B cell (primary cell): ENCODE measurements at regions not wholly inside any gene's neighbourhood (a gene's known extent, or its start where the extent isn't known, plus 50 kb on each side); places are given as distances from the start of the nearest gene placed in this dataset.
A peak's percentile ranks its signal among the peaks of the same experiment; 100 is the strongest.

Source experiments
- ATAC-seq: fragments of 200-7000 bp; cut with Tn5 transposase; one replicate; pipeline ENCODE4 v1.10.0; 2021; ENCODE audit warnings: low read depth, mild to moderate bottlenecking, moderate number of reproducible peaks, moderate library complexity
- CTCF ChIA-PET: fragments of 350-600 bp; sonication (Branson Sonifier 250); formaldehyde crosslinking; loops from one replicate; lab custom pipeline; 2021; ENCODE audit warnings: antibody characterized with exemption, inconsistent platforms; lab: Charles Lee
- POLR2A ChIA-PET: fragments of 350-600 bp; sonication (Branson Sonifier 250); formaldehyde crosslinking; loops from one replicate; lab custom pipeline; 2021; ENCODE audit warnings: antibody characterized with exemption; lab: Charles Lee
- DNase-seq: peaks from one replicate; pipeline ENCODE4 v3.0.0; 2013
- H2AFZ ChIP-seq: 2 replicates; pipeline ENCODE4 v1.6.1; 2012; ENCODE audit warnings: mild to moderate bottlenecking, low read depth, low read length; ENCODE audit not compliant: insufficient read depth, poor library complexity, severe bottlenecking
- H3K27ac ChIP-seq, 2 donors: 1 replicate in 1 of 2; 2 replicates in 1 of 2; pipeline ENCODE4 v1.5.1; 2012 to 2013; ENCODE audit warnings: low read length in 2 of 2, mild to moderate bottlenecking in 2 of 2, moderate library complexity in 1 of 2
- H3K27me3 ChIP-seq, 4 experiments: fragments of 200-600 bp in 1 of 4; sonication (generic) in 1 of 4; replicated peaks in 1 of 4; 1 replicate in 2 of 4; 2 replicates in 2 of 4; pipeline versions ENCODE4 v1.6.1 to v1.7.0; 2013 to 2016; ENCODE audit warnings: low read length in 3 of 4, mild to moderate bottlenecking in 2 of 4, mixed read lengths in 1 of 4, moderate library complexity in 1 of 4; ENCODE audit not compliant: insufficient read depth in 4 of 4, control insufficient read depth in 3 of 4; ENCODE audit errors: control extremely low read depth in 1 of 4
- H3K36me3 ChIP-seq, 2 experiments: replicated peaks in 1 of 2; 1 replicate in 1 of 2; 2 replicates in 1 of 2; pipeline versions ENCODE4 v1.6.1 to v1.7.1; 2013; ENCODE audit warnings: low read length in 1 of 2; ENCODE audit not compliant: insufficient read depth in 2 of 2, control insufficient read depth in 1 of 2; ENCODE audit errors: control extremely low read depth in 1 of 2, extremely low read depth in 1 of 2
- H3K4me1 ChIP-seq, 2 donors: fragments of 200-600 bp in 1 of 2; sonication (generic) in 1 of 2; 1 replicate in 1 of 2; 2 replicates in 1 of 2; pipeline versions ENCODE4 v1.5.1 to v1.6.1; 2013 to 2017; ENCODE audit warnings: low read length in 2 of 2; ENCODE audit not compliant: control insufficient read depth in 2 of 2, insufficient read depth in 2 of 2
- H3K4me2 ChIP-seq: replicated peaks from 2 replicates; pipeline ENCODE3; 2012; ENCODE audit warnings: mild to moderate bottlenecking, low read depth, low read length; ENCODE audit not compliant: poor library complexity, severe bottlenecking
- H3K4me3 ChIP-seq, 5 experiments: fragments of 200-600 bp in 1 of 5; sonication (generic) in 1 of 5; 1 replicate in 3 of 5; 2 replicates in 2 of 5; pipeline versions ENCODE4 v1.5.1 to v1.7.0; 2011 to 2016; ENCODE audit warnings: low read length in 4 of 5, mild to moderate bottlenecking in 4 of 5, low read depth in 2 of 5, control low read depth in 1 of 5, moderate library complexity in 1 of 5; ENCODE audit not compliant: insufficient read depth in 1 of 5; ENCODE audit errors: control extremely low read depth in 1 of 5, extremely low read depth in 1 of 5
- H3K79me2 ChIP-seq: fragments of 200-600 bp; sonication (generic); one replicate; pipeline ENCODE4 v1.6.0; 2016; ENCODE audit warnings: low read length; ENCODE audit not compliant: control insufficient read depth, insufficient read depth
- H3K9ac ChIP-seq: fragments of 200-600 bp; sonication (generic); 2 replicates; pipeline ENCODE4 v1.6.1; 2017; ENCODE audit warnings: mild to moderate bottlenecking, low read length, moderate library complexity
- H3K9me3 ChIP-seq, 3 donors: one replicate each; pipeline versions ENCODE4 v1.6.1 to v1.7.1; 2013; ENCODE audit warnings: low read length in 2 of 3; ENCODE audit not compliant: control insufficient read depth in 2 of 3, insufficient read depth in 1 of 3; ENCODE audit errors: control extremely low read depth in 1 of 3
- H4K20me1 ChIP-seq: 2 replicates; pipeline ENCODE4 v1.6.0; 2012; ENCODE audit warnings: mild to moderate bottlenecking, low read length; ENCODE audit not compliant: insufficient read depth, control insufficient read depth, poor library complexity, severe bottlenecking
- H3K27ac Mint-ChIP-seq: one replicate; pipeline ENCODE4 v1.8.0; 2021; ENCODE audit warnings: mixed read lengths
- H3K27me3 Mint-ChIP-seq: one replicate; pipeline ENCODE4 v1.8.0; 2021; ENCODE audit warnings: mixed read lengths
- H3K4me1 Mint-ChIP-seq: one replicate; pipeline ENCODE4 v1.8.0; 2021; ENCODE audit warnings: mixed read lengths
- H3K4me3 Mint-ChIP-seq: one replicate; pipeline ENCODE4 v1.8.0; 2021; ENCODE audit warnings: mixed read lengths
- H3K9me3 Mint-ChIP-seq: one replicate; pipeline ENCODE4 v1.8.0; 2022; ENCODE audit warnings: mixed read lengths; ENCODE audit not compliant: insufficient read depth
- CTCF ChIP-seq: fragments of 200-600 bp; IDR thresholded peaks from one replicate; pipeline ENCODE4 v1.8.0; 2022; ENCODE audit warnings: antibody characterized with exemption, mild to moderate bottlenecking
- EZH2 ChIP-seq: IDR thresholded peaks from 2 replicates; pipeline ENCODE4 v1.6.1; 2012; ENCODE audit warnings: borderline replicate concordance, low read depth, mild to moderate bottlenecking, moderate library complexity, low read length; ENCODE audit not compliant: insufficient read depth, poor library complexity, severe bottlenecking
- WGBS: methylation state at CpG from one replicate; pipeline ENCODE4 v1.1.5; 2013; ENCODE audit warnings: missing lambda C conversion rate; ENCODE audit not compliant: insufficient coverage; 5-methylcytosine and 5-hydroxymethylcytosine counted together
- intact Hi-C: fragments of 100-400 bp; cut with micrococcal nuclease; formaldehyde crosslinking; loops from one replicate; pipeline ENCODE4 v1.10.0; 2022

- Histone ChIP-seq H3K79me2 (peaks cover 98% of the 10 kb centered on the region), H3K27me3 (no peaks in the 10 kb centered on the region), H3K4me3 (no peak overlapping the region), H2AFZ (no peak overlapping the region), H3K36me3 (no peaks in the 10 kb centered on the region), H4K20me1 (no peaks in the 10 kb centered on the region), H3K4me2 (no peak overlapping the region), H3K9ac (no peak overlapping the region), H3K9me3 (peaks cover 0 to 14% (median 0%) of the 10 kb centered on the region in 3 donors), H3K27ac (no peak overlapping the region), H3K4me1 (peaks cover 23 to 44% of the 10 kb centered on the region in 2 donors)
- H3K27ac Mint-ChIP-seq, result peak overlapping the region; percentile 50
- intact Hi-C loops, result loop anchor here (2.0 kb wide), 1 partner anchor 15 kb away; no protein-coding TSS in a partner anchor
- peaks cover 2% of the 10 kb centered on the region for H3K9me3 Mint-ChIP-seq
- POLR2A ChIA-PET, result no interaction called here
- ATAC-seq (no peak), DNase-seq (no peak)
- CTCF ChIA-PET, result interaction anchor here (1.8 kb wide), 1 partner anchor 22 kb away, joined by 7 read pairs; no protein-coding TSS in a partner anchor
- H3K4me1 Mint-ChIP-seq, result peaks cover 75% of the 10 kb centered on the region
- no peaks in the 10 kb centered on the region for H3K27me3 Mint-ChIP-seq
- no peak overlapping the region for H3K4me3 Mint-ChIP-seq
- TF ChIP-seq EZH2, result no peak
- TF ChIP-seq CTCF, result no peak
Observed at GRCh38 chr14:71381814-71382213, 474.6 kb downstream of the PCNX1 start.

- no peaks in the 10 kb centered on the region for H4K20me1 ChIP-seq
- H3K4me1 ChIP-seq, result peaks cover 23 to 45% of the 10 kb centered on the region in 2 donors
- peaks cover 0 to 9% (median 0%) of the 10 kb centered on the region in 3 donors for H3K9me3 ChIP-seq
- TF ChIP-seq EZH2 (no peak), CTCF (no peak)
- H3K9me3 Mint-ChIP-seq, result peaks cover 2% of the 10 kb centered on the region
- H3K4me3 ChIP-seq, result no peak overlapping the region
- H3K27me3 ChIP-seq, result no peaks in the 10 kb centered on the region
- peak overlapping the region; percentile 6 for H3K4me3 Mint-ChIP-seq
- H3K4me2 ChIP-seq, result no peak overlapping the region
- no peaks in the 10 kb centered on the region for H3K27me3 Mint-ChIP-seq
- no CpG with 5 or more reads among the region's 6 CpGs for WGBS
- peaks cover 74% of the 10 kb centered on the region for H3K4me1 Mint-ChIP-seq
- POLR2A ChIA-PET, result no interaction called here
- DNase-seq (no peak), ATAC-seq (no peak)
- CTCF ChIA-PET, result interaction anchor here (1.8 kb wide), 1 partner anchor 21 kb away, joined by 7 read pairs; no protein-coding TSS in a partner anchor
- peak overlapping the region; percentile 50 for H3K27ac Mint-ChIP-seq
- H2AFZ ChIP-seq, result no peak overlapping the region
- peak overlapping the region in 1 of 2 donors; percentile 56 for H3K27ac ChIP-seq
- no peak overlapping the region for H3K9ac ChIP-seq
- H3K79me2 ChIP-seq, result peaks cover 96% of the 10 kb centered on the region
- no peaks in the 10 kb centered on the region for H3K36me3 ChIP-seq
- intact Hi-C loops, result loop anchor here (2.0 kb wide), 1 partner anchor 14 kb away; no protein-coding TSS in a partner anchor
Observed at GRCh38 chr14:71382315-71382714, 475.1 kb downstream of the PCNX1 start.
